Gastroesophageal sphincter (tissue), 4 donors: ENCODE measurements at regions not wholly inside any gene's neighbourhood (a gene's known extent, or its start where the extent isn't known, plus 50 kb on each side); places are given as distances from the start of the nearest gene placed in this dataset.

Experiments used
- ATAC-seq: fragments of 150-250 bp; one replicate; pipeline ENCODE4 v1.9.1; 2016; ENCODE audit warnings: mild to moderate bottlenecking, moderate library complexity
- H3K27ac ChIP-seq, 4 donors: fragments of 200-600 bp; sonication (generic) in 3 of 4; 1 replicate in 3 of 4; 2 replicates in 1 of 4; pipeline ENCODE4 v1.5.1; 2016 to 2019
- H3K27me3 ChIP-seq: fragments of 200-600 bp; sonication (generic); one replicate; pipeline ENCODE4 v1.5.1; 2019
- H3K36me3 ChIP-seq, 2 donors: fragments of 200-600 bp; sonication (generic); one replicate each; pipeline ENCODE4 v1.5.1; 2019; ENCODE audit warnings: control low read depth in 1 of 2
- H3K4me1 ChIP-seq, 3 donors: fragments of 200-600 bp; sonication (generic); 1 replicate in 2 of 3; 2 replicates in 1 of 3; pipeline ENCODE4 v1.5.1; 2016 to 2019; ENCODE audit warnings: control low read depth in 2 of 3
- H3K4me3 ChIP-seq, 2 donors: fragments of 200-600 bp; sonication (generic); one replicate each; pipeline ENCODE4 v1.5.1; 2019; ENCODE audit warnings: mild to moderate bottlenecking in 1 of 2, moderate library complexity in 1 of 2
- H3K9me3 ChIP-seq, 3 donors: fragments of 200-600 bp; sonication (generic); one replicate each; pipeline ENCODE4 v1.5.1; 2017 to 2019; ENCODE audit warnings: control low read depth in 2 of 3
- CTCF ChIP-seq, 4 experiments: fragments of 200-600 bp in 2 of 4; fragments of 450-650 bp in 2 of 4; sonication (generic) in 1 of 4; IDR thresholded peaks; one replicate each; pipeline ENCODE4 v1.5.1; 2017 to 2019; ENCODE audit warnings: antibody characterized with exemption in 4 of 4, mild to moderate bottlenecking in 2 of 4, moderate library complexity in 2 of 4
- EP300 ChIP-seq: sonication (generic); formaldehyde crosslinking; IDR thresholded peaks from one replicate; pipeline ENCODE4 v1.6.1; 2017; ENCODE audit warnings: antibody characterized with exemption, mild to moderate bottlenecking
- POLR2A ChIP-seq, 2 donors: fragments of 450-650 bp; IDR thresholded peaks; one replicate each; pipeline ENCODE4 v1.6.1; 2017; ENCODE audit warnings: antibody characterized with exemption in 2 of 2, mild to moderate bottlenecking in 2 of 2, moderate library complexity in 1 of 2
- POLR2AphosphoS5 ChIP-seq: sonication (generic); formaldehyde crosslinking; IDR thresholded peaks from one replicate; pipeline ENCODE4 v1.6.1; 2017; ENCODE audit warnings: antibody characterized with exemption
- WGBS, 2 donors: methylation state at CpG; one replicate each; pipeline ENCODE4 v1.1.5; 2018; ENCODE audit warnings: low coverage in 1 of 2; 5-methylcytosine and 5-hydroxymethylcytosine counted together

GRCh38 chr1:187264995-187265602, 436.4 kb downstream of the PLA2G4A start:
- no peaks in the 10 kb centered on the region for H3K36me3 ChIP-seq
- H3K4me1 ChIP-seq = no peaks in the 10 kb centered on the region
- WGBS, 2 donors = 48 to 61% methylated on average over 4 of the region's 4 CpGs
- no peaks in the 10 kb centered on the region for H3K27me3 ChIP-seq
- no peaks in the 10 kb centered on the region for H3K9me3 ChIP-seq
- no peak for ATAC-seq
- no peak overlapping the region for H3K4me3 ChIP-seq
- TF ChIP-seq POLR2AphosphoS5 (no peak), CTCF (IDR thresholded peaks at IDR 0.05) (no peak), POLR2A (IDR thresholded peaks at IDR 0.05) (no peak), EP300 (no peak)
- no peak overlapping the region for H3K27ac ChIP-seq

GRCh38 chr1:187266051-187266450, 437.3 kb downstream of the PLA2G4A start:
- TF ChIP-seq POLR2A (IDR thresholded peaks at IDR 0.05) (no peak), EP300 (no peak), POLR2AphosphoS5 (no peak), CTCF (IDR thresholded peaks at IDR 0.05) (no peak)
- WGBS, 2 donors = 55 to 63% methylated on average over 4 of the region's 4 CpGs
- H3K27me3 ChIP-seq = no peaks in the 10 kb centered on the region
- no peak for ATAC-seq
- H3K27ac ChIP-seq = no peak overlapping the region
- no peak overlapping the region for H3K4me3 ChIP-seq
- H3K9me3 ChIP-seq = no peaks in the 10 kb centered on the region
- no peaks in the 10 kb centered on the region for H3K36me3 ChIP-seq
- H3K4me1 ChIP-seq = no peaks in the 10 kb centered on the region

GRCh38 chr1:187267827-187268226, 439.1 kb downstream of the PLA2G4A start:
- no peaks in the 10 kb centered on the region for H3K4me1 ChIP-seq
- no peak for TF ChIP-seq POLR2A (IDR thresholded peaks at IDR 0.05)
- no peak for TF ChIP-seq POLR2AphosphoS5
- TF ChIP-seq EP300 = no peak
- WGBS, 2 donors = 75 to 86% methylated on average over 1 of the region's 1 CpG
- H3K36me3 ChIP-seq = no peaks in the 10 kb centered on the region
- no peaks in the 10 kb centered on the region for H3K27me3 ChIP-seq
- no peak for ATAC-seq
- H3K4me3 ChIP-seq = no peak overlapping the region
- no peak overlapping the region for H3K27ac ChIP-seq
- no peaks in the 10 kb centered on the region for H3K9me3 ChIP-seq

- Histone ChIP-seq H3K36me3 (no peaks in the 10 kb centered on the region), H3K27me3 (no peaks in the 10 kb centered on the region), H3K4me3 (no peak overlapping the region), H3K27ac (no peak overlapping the region), H3K9me3 (no peaks in the 10 kb centered on the region), H3K4me1 (no peaks in the 10 kb centered on the region)
- ATAC-seq = no peak
- no peak for TF ChIP-seq CTCF (IDR thresholded peaks at IDR 0.05)
- TF ChIP-seq POLR2A (IDR thresholded peaks at IDR 0.05) = no peak
- no peak for TF ChIP-seq POLR2AphosphoS5
- no peak for TF ChIP-seq EP300
- 74 to 91% methylated on average over 4 to 5 of the region's 5 CpGs for WGBS, 2 donors
Measured at GRCh38 chr1:187270256-187270655, 441.5 kb downstream of the PLA2G4A start.

- H3K27ac ChIP-seq = no peak overlapping the region
- no peaks in the 10 kb centered on the region for H3K27me3 ChIP-seq
- H3K4me1 ChIP-seq = no peaks in the 10 kb centered on the region
- TF ChIP-seq POLR2A (IDR thresholded peaks at IDR 0.05) = no peak
- no peak for TF ChIP-seq POLR2AphosphoS5
- TF ChIP-seq CTCF (IDR thresholded peaks at IDR 0.05) = no peak
- no peak for TF ChIP-seq EP300
- ATAC-seq = no peak
- H3K36me3 ChIP-seq = no peaks in the 10 kb centered on the region
- no peak overlapping the region for H3K4me3 ChIP-seq
- WGBS, 2 donors = 91 to 92% methylated on average over 1 of the region's 1 CpG
- H3K9me3 ChIP-seq = no peaks in the 10 kb centered on the region
Measured at GRCh38 chr1:187275346-187275745, 446.6 kb downstream of the PLA2G4A start.
